Esophagus muscularis mucosa (tissue), 3 donors: ENCODE measurements at regions not wholly inside any gene's neighbourhood (a gene's known extent, or its start where the extent isn't known, plus 50 kb on each side); places are given as distances from the start of the nearest gene placed in this dataset.

ENCODE experiments used
- CTCF ChIP-seq, 3 experiments: fragments of 200-600 bp in 2 of 3; fragments of 450-650 bp in 1 of 3; sonication (generic) in 2 of 3; IDR thresholded peaks; one replicate each; pipeline ENCODE4 v1.5.1; 2017 to 2019; ENCODE audit warnings: antibody characterized with exemption in 3 of 3, mild to moderate bottlenecking in 2 of 3, moderate library complexity in 1 of 3
- POLR2A ChIP-seq: fragments of 450-650 bp; IDR thresholded peaks from one replicate; pipeline ENCODE4 v1.6.1; 2017; ENCODE audit warnings: antibody characterized with exemption, moderate library complexity, mild to moderate bottlenecking, low read depth
- POLR2AphosphoS5 ChIP-seq, 2 donors: sonication (generic); formaldehyde crosslinking; IDR thresholded peaks; one replicate each; pipeline ENCODE4 v1.6.1; 2017; ENCODE audit warnings: antibody characterized with exemption in 2 of 2

GRCh38 chr5:166349046-166349445 is 1942.4 kb upstream of the WWC1 start:
- no peak for TF ChIP-seq POLR2A
- no peak for TF ChIP-seq CTCF (IDR thresholded peaks at IDR 0.05)
- TF ChIP-seq POLR2AphosphoS5 (IDR thresholded peaks at IDR 0.05): no peak
